Testis (tissue), 2 donors: ENCODE measurements at regions not wholly inside any gene's neighbourhood (a gene's known extent, or its start where the extent isn't known, plus 50 kb on each side); places are given as distances from the start of the nearest gene placed in this dataset.

Source experiments
- DNase-seq: peaks from one replicate; pipeline ENCODE4 v3.0.0-alpha.2; 2019
- H3K27ac ChIP-seq, 2 donors: fragments of 200-600 bp; sonication (generic); one replicate each; pipeline ENCODE4 v1.5.1; 2019
- H3K27me3 ChIP-seq: fragments of 200-600 bp; sonication (generic); one replicate; pipeline ENCODE4 v1.5.1; 2019
- H3K36me3 ChIP-seq: fragments of 200-600 bp; sonication (generic); one replicate; pipeline ENCODE4 v1.5.1; 2017; ENCODE audit warnings: low read depth; ENCODE audit errors: missing control alignments
- H3K4me1 ChIP-seq: fragments of 200-600 bp; sonication (generic); one replicate; pipeline ENCODE4 v1.5.1; 2019
- H3K4me3 ChIP-seq, 2 donors: fragments of 200-600 bp; sonication (generic); one replicate each; pipeline ENCODE4 v1.5.1; 2017 to 2019
- H3K9me3 ChIP-seq: fragments of 200-600 bp; sonication (generic); one replicate; pipeline ENCODE4 v1.5.1; 2017
- CTCF ChIP-seq, 3 experiments: fragments of 450-650 bp in 2 of 3; fragments of 200-600 bp in 1 of 3; sonication (generic) in 1 of 3; IDR thresholded peaks; one replicate each; pipeline ENCODE4 v1.5.1; 2016 to 2019; ENCODE audit warnings: antibody characterized with exemption in 3 of 3, mild to moderate bottlenecking in 2 of 3, moderate library complexity in 1 of 3
- POLR2A ChIP-seq: fragments of 450-650 bp; IDR thresholded peaks from one replicate; pipeline ENCODE4 v1.6.1; 2017; ENCODE audit warnings: antibody characterized with exemption, mild to moderate bottlenecking, moderate library complexity
- WGBS, 2 donors: methylation state at CpG; one replicate each; pipeline ENCODE4 v1.1.5; 2018; 5-methylcytosine and 5-hydroxymethylcytosine counted together
- intact Hi-C: fragments of 100-400 bp; cut with DNase I; formaldehyde crosslinking; loops from one replicate; pipeline ENCODE4 v1.15.1; 2023; ENCODE audit warnings: low total_unique reads

- no peaks in the 10 kb centered on the region for H3K4me1 ChIP-seq
- H3K27ac ChIP-seq = no peak overlapping the region
- no peak for DNase-seq
- H3K4me3 ChIP-seq = no peak overlapping the region
- H3K27me3 ChIP-seq = no peaks in the 10 kb centered on the region
- H3K36me3 ChIP-seq = no peaks in the 10 kb centered on the region
- 80 to 85% methylated on average over 4 of the region's 4 CpGs for WGBS, 2 donors
- intact Hi-C loops = no loop called here
- no peaks in the 10 kb centered on the region for H3K9me3 ChIP-seq
- TF ChIP-seq POLR2A (no peak), CTCF (IDR thresholded peaks at IDR 0.05) (no peak)
These were observed 862.7 kb upstream of the MAP3K7 start for GRCh38 chr6:91449539-91449938.

- H3K9me3 ChIP-seq = no peaks in the 10 kb centered on the region
- no peaks in the 10 kb centered on the region for H3K27me3 ChIP-seq
- H3K36me3 ChIP-seq = no peaks in the 10 kb centered on the region
- H3K4me3 ChIP-seq = no peak overlapping the region
- DNase-seq = no peak
- TF ChIP-seq POLR2A (no peak), CTCF (IDR thresholded peaks at IDR 0.05) (no peak)
- WGBS, 2 donors = 91 to 97% methylated on average over 3 of the region's 3 CpGs
- no peak overlapping the region for H3K27ac ChIP-seq
- intact Hi-C loops = no loop called here
- H3K4me1 ChIP-seq = no peaks in the 10 kb centered on the region
These were observed 860.8 kb upstream of the MAP3K7 start for GRCh38 chr6:91447530-91448254.

- TF ChIP-seq CTCF (IDR thresholded peaks at IDR 0.05) (no peak), POLR2A (no peak)
- 82 to 91% methylated on average over 2 of the region's 2 CpGs for WGBS, 2 donors
- H3K27ac ChIP-seq = no peak overlapping the region
- no peaks in the 10 kb centered on the region for H3K9me3 ChIP-seq
- intact Hi-C loops = no loop called here
- H3K36me3 ChIP-seq = no peaks in the 10 kb centered on the region
- no peaks in the 10 kb centered on the region for H3K27me3 ChIP-seq
- no peak for DNase-seq
- H3K4me1 ChIP-seq = no peaks in the 10 kb centered on the region
- no peak overlapping the region for H3K4me3 ChIP-seq
These were observed 860.2 kb upstream of the MAP3K7 start for GRCh38 chr6:91447081-91447480.

- Histone ChIP-seq H3K27ac (no peak overlapping the region), H3K9me3 (no peaks in the 10 kb centered on the region), H3K27me3 (no peaks in the 10 kb centered on the region), H3K4me3 (no peak overlapping the region), H3K36me3 (no peaks in the 10 kb centered on the region), H3K4me1 (no peaks in the 10 kb centered on the region)
- TF ChIP-seq CTCF (IDR thresholded peaks at IDR 0.05) = no peak
- no peak for TF ChIP-seq POLR2A
- intact Hi-C loops = no loop called here
- DNase-seq = no peak
- 80 to 98% methylated on average over 1 of the region's 1 CpG for WGBS, 2 donors
These were observed 856.5 kb upstream of the MAP3K7 start for GRCh38 chr6:91443405-91443804.

- no peaks in the 10 kb centered on the region for H3K36me3 ChIP-seq
- no peak for DNase-seq
- H3K9me3 ChIP-seq = no peaks in the 10 kb centered on the region
- no peaks in the 10 kb centered on the region for H3K27me3 ChIP-seq
- 80 to 91% methylated on average over 2 of the region's 2 CpGs for WGBS, 2 donors
- intact Hi-C loops = no loop called here
- no peaks in the 10 kb centered on the region for H3K4me1 ChIP-seq
- H3K4me3 ChIP-seq = no peak overlapping the region
- H3K27ac ChIP-seq = no peak overlapping the region
- TF ChIP-seq POLR2A (no peak), CTCF (IDR thresholded peaks at IDR 0.05) (no peak)
These were observed 855.5 kb upstream of the MAP3K7 start for GRCh38 chr6:91442342-91442741.
